DOHH2 (cell line): ENCODE measurements at regions not wholly inside any gene's neighbourhood (a gene's known extent, or its start where the extent isn't known, plus 50 kb on each side); places are given as distances from the start of the nearest gene placed in this dataset.
"Not testable (repeated sequence)": the region's sequence is repeated elsewhere in the genome, so short reads cannot be mapped to it uniquely, and the experiment has no call there.

Experiments used
- H3F3A ChIP-seq: fragments of 200-600 bp; sonication (generic), shearing (Covaris generic); 2 replicates; pipeline ENCODE4 v1.6.0; 2016; ENCODE audit warnings: antibody characterized with exemption, mild to moderate bottlenecking; ENCODE audit not compliant: control insufficient read depth, insufficient read depth
- H3K27ac ChIP-seq: fragments of 200-600 bp; sonication (generic); 2 replicates; pipeline ENCODE4 v1.5.1; 2014; ENCODE audit warnings: low read depth, mild to moderate bottlenecking, low read length, moderate library complexity
- H3K27me3 ChIP-seq: fragments of 200-600 bp; sonication (generic); 2 replicates; pipeline ENCODE4 v1.6.1; 2014; ENCODE audit warnings: mild to moderate bottlenecking, low read length, mixed read lengths; ENCODE audit not compliant: control insufficient read depth
- H3K36me3 ChIP-seq: fragments of 200-600 bp; sonication (generic); 2 replicates; pipeline ENCODE4 v1.6.1; 2014; ENCODE audit warnings: mild to moderate bottlenecking, low read length, moderate library complexity, mixed read lengths; ENCODE audit not compliant: control insufficient read depth
- H3K4me1 ChIP-seq: fragments of 200-600 bp; sonication (generic); 2 replicates; pipeline ENCODE4 v1.6.1; 2014; ENCODE audit warnings: mild to moderate bottlenecking, low read length, mixed read lengths; ENCODE audit not compliant: control insufficient read depth
- H3K4me2 ChIP-seq: fragments of 200-600 bp; sonication (generic); 2 replicates; pipeline ENCODE4 v1.6.0; 2014; ENCODE audit warnings: mild to moderate bottlenecking, low read length, moderate library complexity
- H3K4me3 ChIP-seq: fragments of 200-600 bp; sonication (generic); 2 replicates; pipeline ENCODE4 v1.5.1; 2014; ENCODE audit warnings: mild to moderate bottlenecking, low read length, mixed read lengths
- H3K79me2 ChIP-seq: fragments of 200-600 bp; sonication (generic); 2 replicates; pipeline ENCODE4 v1.6.1; 2014; ENCODE audit warnings: mild to moderate bottlenecking, low read length, mixed read lengths; ENCODE audit not compliant: control insufficient read depth
- H3K9me2 ChIP-seq: fragments of 200-600 bp; sonication (generic); replicated peaks from 2 replicates; pipeline ENCODE4 v1.6.1; 2014; ENCODE audit warnings: mild to moderate bottlenecking, low read length, mixed read lengths; ENCODE audit not compliant: control insufficient read depth
- H3K9me3 ChIP-seq: fragments of 200-600 bp; sonication (generic); 2 replicates; pipeline ENCODE4 v1.6.1; 2014; ENCODE audit warnings: antibody characterized with exemption, low read length, mixed read lengths; ENCODE audit not compliant: control insufficient read depth, insufficient read depth
- H4K20me1 ChIP-seq: fragments of 200-600 bp; sonication (generic); 2 replicates; pipeline ENCODE4 v1.6.0; 2014; ENCODE audit warnings: low read depth, mild to moderate bottlenecking, antibody characterized with exemption, low read length, moderate library complexity; ENCODE audit not compliant: control insufficient read depth, insufficient read depth
- EZH2phosphoT487 ChIP-seq: fragments of 200-600 bp; sonication (generic); IDR thresholded peaks from 2 replicates; pipeline ENCODE4 v1.6.1; 2017; ENCODE audit warnings: borderline replicate concordance, mild to moderate bottlenecking, antibody characterized with exemption, low read length, moderate library complexity, mixed read lengths
- TF ChIP-seq, protein P1 (sequence below): fragments of 200-600 bp; sonication (generic); IDR thresholded peaks from one replicate; pipeline ENCODE4 v1.5.1; 2014; ENCODE audit warnings: antibody characterized with exemption, mild to moderate bottlenecking, low read depth, low read length; ENCODE audit not compliant: poor library complexity, severe bottlenecking

DNA sequence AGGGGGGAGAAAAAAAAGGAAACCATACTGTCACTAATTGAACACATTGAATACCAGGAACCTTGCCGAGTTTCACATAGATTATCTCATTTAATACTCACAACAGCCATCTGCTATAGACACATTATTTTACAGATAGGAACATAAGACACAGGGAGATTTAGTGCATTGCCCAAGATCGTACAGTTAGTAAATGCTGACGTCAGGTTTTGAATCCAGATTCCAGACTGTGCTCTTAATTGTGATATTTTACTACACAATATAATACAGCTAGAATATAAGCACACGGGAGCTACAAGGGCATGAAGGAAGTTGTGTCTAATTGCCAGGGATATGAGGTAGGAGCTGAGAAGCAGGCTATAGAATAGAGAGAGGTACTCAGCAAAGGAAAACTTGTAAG lies 93.9 kb upstream of the MINDY3 start:
- TF ChIP-seq, protein P1, sequence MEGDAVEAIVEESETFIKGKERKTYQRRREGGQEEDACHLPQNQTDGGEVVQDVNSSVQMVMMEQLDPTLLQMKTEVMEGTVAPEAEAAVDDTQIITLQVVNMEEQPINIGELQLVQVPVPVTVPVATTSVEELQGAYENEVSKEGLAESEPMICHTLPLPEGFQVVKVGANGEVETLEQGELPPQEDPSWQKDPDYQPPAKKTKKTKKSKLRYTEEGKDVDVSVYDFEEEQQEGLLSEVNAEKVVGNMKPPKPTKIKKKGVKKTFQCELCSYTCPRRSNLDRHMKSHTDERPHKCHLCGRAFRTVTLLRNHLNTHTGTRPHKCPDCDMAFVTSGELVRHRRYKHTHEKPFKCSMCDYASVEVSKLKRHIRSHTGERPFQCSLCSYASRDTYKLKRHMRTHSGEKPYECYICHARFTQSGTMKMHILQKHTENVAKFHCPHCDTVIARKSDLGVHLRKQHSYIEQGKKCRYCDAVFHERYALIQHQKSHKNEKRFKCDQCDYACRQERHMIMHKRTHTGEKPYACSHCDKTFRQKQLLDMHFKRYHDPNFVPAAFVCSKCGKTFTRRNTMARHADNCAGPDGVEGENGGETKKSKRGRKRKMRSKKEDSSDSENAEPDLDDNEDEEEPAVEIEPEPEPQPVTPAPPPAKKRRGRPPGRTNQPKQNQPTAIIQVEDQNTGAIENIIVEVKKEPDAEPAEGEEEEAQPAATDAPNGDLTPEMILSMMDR, result no peak
- no peak for TF ChIP-seq EZH2phosphoT487
- no peak overlapping the region for H3K4me3 ChIP-seq
- H3K27me3 ChIP-seq, result no peaks in the 10 kb centered on the region
- H4K20me1 ChIP-seq, result no peaks in the 10 kb centered on the region
- H3F3A ChIP-seq, result no peaks in the 10 kb centered on the region
- H3K4me1 ChIP-seq, result no peaks in the 10 kb centered on the region
- no peaks in the 10 kb centered on the region for H3K9me2 ChIP-seq
- H3K4me2 ChIP-seq, result no peak overlapping the region
- no peaks in the 10 kb centered on the region for H3K79me2 ChIP-seq
- H3K36me3 ChIP-seq, result no peaks in the 10 kb centered on the region
- H3K9me3 ChIP-seq, result no peaks in the 10 kb centered on the region
- H3K27ac ChIP-seq, result no peak overlapping the region

GRCh38 chr10:15960277-15960676 lies 100.0 kb upstream of the MINDY3 start:
- Histone ChIP-seq H3K4me3 (no peak overlapping the region), H3K4me1 (no peaks in the 10 kb centered on the region), H3K27me3 (no peaks in the 10 kb centered on the region), H3K79me2 (no peaks in the 10 kb centered on the region), H3K9me2 (no peaks in the 10 kb centered on the region), H3K4me2 (no peak overlapping the region), H3K27ac (no peak overlapping the region), H3K36me3 (no peaks in the 10 kb centered on the region), H3K9me3 (no peaks in the 10 kb centered on the region), H4K20me1 (no peaks in the 10 kb centered on the region), H3F3A (no peaks in the 10 kb centered on the region)
- TF ChIP-seq EZH2phosphoT487, result no peak
- TF ChIP-seq, protein P1, result no peak

- H3K4me2 ChIP-seq, H3K27ac ChIP-seq, H3F3A ChIP-seq, H3K4me3 ChIP-seq, H3K36me3 ChIP-seq, H3K4me1 ChIP-seq, H3K9me3 ChIP-seq, H3K27me3 ChIP-seq, H3K9me2 ChIP-seq, H4K20me1 ChIP-seq, H3K79me2 ChIP-seq: not testable (repeated sequence)
Observed at GRCh38 chr10:15972736-15973135, 112.4 kb upstream of the MINDY3 start.

GRCh38 chr10:15985690-15986089 lies 125.4 kb upstream of the MINDY3 start:
- TF ChIP-seq, protein P1, result no peak
- TF ChIP-seq EZH2phosphoT487, result no peak
- H3F3A ChIP-seq, result no peaks in the 10 kb centered on the region
- no peaks in the 10 kb centered on the region for H4K20me1 ChIP-seq
- H3K36me3 ChIP-seq, result no peaks in the 10 kb centered on the region
- H3K27me3 ChIP-seq, result no peaks in the 10 kb centered on the region
- no peaks in the 10 kb centered on the region; the same call in 1 of the 2 replicates for H3K9me3 ChIP-seq
- H3K4me1 ChIP-seq, result no peaks in the 10 kb centered on the region
- no peaks in the 10 kb centered on the region for H3K9me2 ChIP-seq
- no peak overlapping the region for H3K4me3 ChIP-seq
- no peak overlapping the region for H3K4me2 ChIP-seq
- H3K79me2 ChIP-seq, result no peaks in the 10 kb centered on the region
- no peak overlapping the region for H3K27ac ChIP-seq
